K562 (cell line): ENCODE measurements at regions not wholly inside any gene's neighbourhood (a gene's known extent, or its start where the extent isn't known, plus 50 kb on each side); places are given as distances from the start of the nearest gene placed in this dataset.

Source experiments
- ATAC-seq: fragments of 200-7000 bp; cut with Tn5 transposase; 3 replicates; pipeline ENCODE4 v1.9.1; 2020; ENCODE audit warnings: moderate library complexity
- BruUV-seq: library from RNA; stranded (reverse); fragments of 400-500 nt; replicated peaks from 2 replicates; lab custom pipeline; 2021; lab: Mats Ljungman, UMichigan
- CTCF ChIA-PET: fragments of 300-600 bp; formaldehyde crosslinking; extraction: SDS; loops from one replicate; lab custom pipeline; 2021; ENCODE audit warnings: low intra/inter-chr PET ratio; lab: Yijun Ruan, JAX
- POLR2A ChIA-PET: fragments of 300-600, 350-650 bp; sonication (Branson Sonifier 250); formaldehyde crosslinking; extraction: SDS; loops from one replicate; lab custom pipeline; 2021; ENCODE audit warnings: antibody characterized with exemption, inconsistent platforms; lab: Yijun Ruan, JAX
- DNase-seq, 4 experiments: peaks; one replicate each; pipeline versions ENCODE4 v3.0.0 to v3.0.0-alpha.2; 2011 to 2018; ENCODE audit warnings: low spot score in 3 of 4, mixed read lengths in 3 of 4; ENCODE audit errors: extremely low read depth in 1 of 4
- FAIRE-seq: peaks from 2 replicates; lab custom pipeline; 2011; peaks lifted over from hg19 to GRCh38; lab: Jason Lieb, UNC
- H2AFZ ChIP-seq: 2 replicates; pipeline ENCODE4 v1.6.0; 2011; ENCODE audit warnings: low read depth, low read length, control low read depth, inconsistent platforms
- H3K27ac ChIP-seq: fragments of 200-600 bp; 3 replicates; pipeline ENCODE4 v1.8.0; 2011; ENCODE audit warnings: low read depth, mild to moderate bottlenecking, control low read depth, inconsistent platforms, low read length, moderate library complexity, mixed read lengths; ENCODE audit errors: extremely low read depth
- H3K27me3 ChIP-seq, 2 experiments: fragments of 300-600 bp in 1 of 2; 2 replicates in 1 of 2; 3 replicates in 1 of 2; pipeline versions ENCODE4 v1.6.0 to v1.8.0; 2011; ENCODE audit warnings: inconsistent platforms in 2 of 2, low read length in 2 of 2, mild to moderate bottlenecking in 1 of 2, mixed read lengths in 1 of 2, moderate library complexity in 1 of 2; ENCODE audit not compliant: control insufficient read depth in 2 of 2, insufficient read depth in 2 of 2
- H3K36me3 ChIP-seq: fragments of 300-600 bp; 3 replicates; pipeline ENCODE4 v1.8.0; 2011; ENCODE audit warnings: mild to moderate bottlenecking, low read length, inconsistent platforms; ENCODE audit not compliant: control insufficient read depth, insufficient read depth
- H3K4me1 ChIP-seq, 2 experiments: fragments of 200-600 bp in 1 of 2; replicated peaks in 1 of 2; 2 replicates in 1 of 2; 3 replicates in 1 of 2; pipeline versions ENCODE4 v1.5.1 to v1.8.0; 2011; ENCODE audit warnings: inconsistent platforms in 2 of 2, low read length in 2 of 2, mild to moderate bottlenecking in 1 of 2, mixed read lengths in 1 of 2, moderate library complexity in 1 of 2; ENCODE audit not compliant: control insufficient read depth in 2 of 2, insufficient read depth in 2 of 2
- H3K4me2 ChIP-seq: 2 replicates; pipeline ENCODE4 v1.6.1; 2011; ENCODE audit warnings: low read length, control low read depth, inconsistent platforms, mixed read lengths; ENCODE audit not compliant: insufficient read depth
- H3K4me3 ChIP-seq: fragments of 200-600 bp; sonication (generic), shearing (Covaris generic); 2 replicates; pipeline ENCODE4 v1.5.1; 2016; ENCODE audit warnings: control low read depth, inconsistent platforms
- H3K79me2 ChIP-seq: fragments of 200-600 bp; 3 replicates; pipeline ENCODE4 v1.8.0; 2011; ENCODE audit warnings: low read length, inconsistent platforms; ENCODE audit not compliant: control insufficient read depth, insufficient read depth
- H3K9ac ChIP-seq, 2 experiments: 2 replicates each; pipeline versions ENCODE4 v1.6.0 to v1.6.1; 2011; ENCODE audit warnings: low read depth in 2 of 2, low read length in 2 of 2, control low read depth in 1 of 2, inconsistent platforms in 1 of 2, mild to moderate bottlenecking in 1 of 2, mixed read lengths in 1 of 2; ENCODE audit not compliant: insufficient read depth in 1 of 2
- H3K9me1 ChIP-seq: one replicate; pipeline ENCODE4 v1.6.0; 2011; ENCODE audit warnings: inconsistent platforms, mild to moderate bottlenecking, low read length, moderate library complexity; ENCODE audit not compliant: control insufficient read depth, insufficient read depth
- H3K9me3 ChIP-seq: replicated peaks from 2 replicates; pipeline ENCODE4 v1.5.1; 2011; ENCODE audit warnings: low read depth, low read length, inconsistent platforms; ENCODE audit not compliant: control insufficient read depth, insufficient read depth
- H4K20me1 ChIP-seq: replicated peaks from 2 replicates; pipeline ENCODE4 v1.6.1; 2011; ENCODE audit warnings: low read length, inconsistent platforms, mixed read lengths; ENCODE audit not compliant: control insufficient read depth, insufficient read depth
- FOXJ3 ChIP-seq: sonication (generic); formaldehyde crosslinking; IDR thresholded peaks from 2 replicates; pipeline ENCODE4 v1.4.0; 2020; ENCODE audit warnings: mild to moderate bottlenecking, missing genetic modification reagents
- HDGF ChIP-seq: fragments of 450-650 bp; IDR thresholded peaks from 2 replicates; pipeline ENCODE4 v1.6.1; 2016
- KHSRP ChIP-seq: fragments of 450-650 bp; IDR thresholded peaks from 2 replicates; pipeline ENCODE4 v1.6.1; 2017
- SREBF2 ChIP-seq: sonication (generic); formaldehyde crosslinking; IDR thresholded peaks from 2 replicates; pipeline ENCODE4 v1.4.0; 2020; ENCODE audit warnings: mild to moderate bottlenecking, missing genetic modification reagents
- TAF7 ChIP-seq: fragments of 450-650 bp; IDR thresholded peaks from 2 replicates; pipeline ENCODE4 v1.6.1; 2016; ENCODE audit warnings: missing genetic modification characterization, missing compliant biosample characterization
- XRCC5 ChIP-seq: fragments of 200-400 bp; formaldehyde crosslinking; IDR thresholded peaks from 2 replicates; pipeline ENCODE4 v1.6.1; 2017; ENCODE audit warnings: low read depth, mild to moderate bottlenecking, low read length
- ZFP30 ChIP-seq: fragments of 250-450 bp; sonication (Bioruptor Pico); IDR thresholded peaks from 2 replicates; pipeline ENCODE4 v1.8.0; 2022; ENCODE audit warnings: moderate library complexity, mild to moderate bottlenecking, inconsistent platforms, borderline replicate concordance
- ZKSCAN1 ChIP-seq: fragments of 150-350 bp; IDR thresholded peaks from 2 replicates; pipeline ENCODE4 v1.6.1; 2016; ENCODE audit warnings: low read depth, low read length
- ZNF23 ChIP-seq: fragments of 250-450 bp; sonication (Bioruptor Pico); IDR thresholded peaks from 2 replicates; pipeline ENCODE4 v1.4.0; 2020; ENCODE audit warnings: mild to moderate bottlenecking
- WGBS: fragments of 100-300 bp; shearing (Covaris generic); methylation state at CpG from one replicate; pipeline ENCODE4 v1.1.6; 2016; ENCODE audit warnings: low coverage, mixed read lengths; ENCODE audit not compliant: insufficient coverage; ENCODE audit errors: missing lambda C conversion rate; 5-methylcytosine and 5-hydroxymethylcytosine counted together
- in situ Hi-C: fragments of 300-500 bp; cut with MboI; formaldehyde crosslinking; loops from 4 replicates; pipeline ENCODE4 v1.15.0; 2018; ENCODE audit warnings: inconsistent platforms, mixed read lengths
- intact Hi-C: fragments of 100-400 bp; cut with micrococcal nuclease; formaldehyde crosslinking; loops from 2 replicates; pipeline ENCODE4 v1.14.2; 2022
- TF ChIP-seq, protein P1 (sequence below), 2 experiments: fragments of 250-450 bp in 1 of 2; fragments of 450-650 bp in 1 of 2; sonication (Bioruptor Pico) in 1 of 2; IDR thresholded peaks; 2 replicates each; pipeline versions ENCODE4 v1.6.1 to v1.8.0; 2016 to 2021; ENCODE audit warnings: mild to moderate bottlenecking in 2 of 2, moderate library complexity in 2 of 2, missing compliant biosample characterization in 1 of 2, missing genetic modification characterization in 1 of 2
- TF ChIP-seq, protein P2 (sequence below): sonication (generic); formaldehyde crosslinking; IDR thresholded peaks from 2 replicates; pipeline ENCODE4 v1.9.0; 2022; ENCODE audit warnings: mild to moderate bottlenecking, missing genetic modification reagents
- TF ChIP-seq, protein P3 (sequence below): fragments of 200-800 bp; sonication (Bioruptor generic); IDR thresholded peaks from 2 replicates; pipeline ENCODE4 v1.6.1; 2016; ENCODE audit warnings: missing genetic modification characterization, missing compliant biosample characterization
- TF ChIP-seq, protein P4 (sequence below): fragments of 250-450 bp; sonication (Bioruptor Pico); IDR thresholded peaks from 2 replicates; pipeline ENCODE4 v1.8.0; 2022; ENCODE audit warnings: inconsistent platforms, mild to moderate bottlenecking, moderate library complexity, borderline replicate concordance
- TF ChIP-seq, protein P5 (sequence below): IDR thresholded peaks from 2 replicates; pipeline ENCODE4 v1.6.1; 2012; ENCODE audit warnings: low read depth, low read length, improper control_type of control experiment, borderline replicate concordance

DNA sequence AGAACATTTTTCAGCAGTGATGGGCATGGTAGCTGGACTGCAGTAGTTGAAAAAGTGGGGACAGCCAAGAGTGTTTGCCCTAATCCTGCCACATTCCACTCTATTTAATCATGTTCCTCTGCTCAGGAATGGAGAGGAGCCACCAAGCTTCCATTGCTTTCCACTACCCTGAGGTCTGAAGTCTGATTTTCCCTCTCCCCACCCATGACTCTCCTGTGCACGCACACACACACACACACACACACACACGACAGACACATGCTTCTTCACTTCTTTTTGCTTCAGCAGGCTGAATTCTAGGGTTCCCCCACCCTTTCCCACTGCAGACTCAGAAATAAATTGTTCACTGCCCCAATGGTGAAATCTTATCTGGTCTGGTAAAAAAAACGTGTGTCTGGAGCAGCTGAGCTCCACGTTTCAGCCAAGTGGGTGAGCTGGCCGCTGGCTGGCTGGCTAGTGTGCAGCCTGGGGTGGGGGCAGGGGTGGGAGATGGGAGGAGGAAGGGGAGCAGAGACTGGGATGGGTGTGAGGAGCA is 142.7 kb upstream of the NALF2 start:
- intact Hi-C loops: no loop called here
- H2AFZ ChIP-seq: no peak overlapping the region
- no peaks in the 10 kb centered on the region for H4K20me1 ChIP-seq
- H3K4me1 ChIP-seq: no peaks in the 10 kb centered on the region
- H3K9me1 ChIP-seq: no peaks in the 10 kb centered on the region
- ATAC-seq (no peak), DNase-seq (no peak), FAIRE-seq (no peak)
- WGBS: 0% methylated on average over 5 of the region's 5 CpGs
- in situ Hi-C loops: no loop called here
- CTCF ChIA-PET: no interaction called here
- TF ChIP-seq HDGF: no peak
- TF ChIP-seq, protein P1, sequence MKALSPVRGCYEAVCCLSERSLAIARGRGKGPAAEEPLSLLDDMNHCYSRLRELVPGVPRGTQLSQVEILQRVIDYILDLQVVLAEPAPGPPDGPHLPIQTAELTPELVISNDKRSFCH (CRISPR knock-in tag; IDR thresholded peaks at IDR 0.05): no peak
- TF ChIP-seq, protein P1 (tag; IDR thresholded peaks at IDR 0.05): no peak
- TF ChIP-seq KHSRP: no peak
- TF ChIP-seq, protein P2, sequence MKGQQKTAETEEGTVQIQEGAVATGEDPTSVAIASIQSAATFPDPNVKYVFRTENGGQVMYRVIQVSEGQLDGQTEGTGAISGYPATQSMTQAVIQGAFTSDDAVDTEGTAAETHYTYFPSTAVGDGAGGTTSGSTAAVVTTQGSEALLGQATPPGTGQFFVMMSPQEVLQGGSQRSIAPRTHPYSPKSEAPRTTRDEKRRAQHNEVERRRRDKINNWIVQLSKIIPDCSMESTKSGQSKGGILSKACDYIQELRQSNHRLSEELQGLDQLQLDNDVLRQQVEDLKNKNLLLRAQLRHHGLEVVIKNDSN (CRISPR knock-in tag): no peak
- no peak for TF ChIP-seq SREBF2
- TF ChIP-seq, protein P3, sequence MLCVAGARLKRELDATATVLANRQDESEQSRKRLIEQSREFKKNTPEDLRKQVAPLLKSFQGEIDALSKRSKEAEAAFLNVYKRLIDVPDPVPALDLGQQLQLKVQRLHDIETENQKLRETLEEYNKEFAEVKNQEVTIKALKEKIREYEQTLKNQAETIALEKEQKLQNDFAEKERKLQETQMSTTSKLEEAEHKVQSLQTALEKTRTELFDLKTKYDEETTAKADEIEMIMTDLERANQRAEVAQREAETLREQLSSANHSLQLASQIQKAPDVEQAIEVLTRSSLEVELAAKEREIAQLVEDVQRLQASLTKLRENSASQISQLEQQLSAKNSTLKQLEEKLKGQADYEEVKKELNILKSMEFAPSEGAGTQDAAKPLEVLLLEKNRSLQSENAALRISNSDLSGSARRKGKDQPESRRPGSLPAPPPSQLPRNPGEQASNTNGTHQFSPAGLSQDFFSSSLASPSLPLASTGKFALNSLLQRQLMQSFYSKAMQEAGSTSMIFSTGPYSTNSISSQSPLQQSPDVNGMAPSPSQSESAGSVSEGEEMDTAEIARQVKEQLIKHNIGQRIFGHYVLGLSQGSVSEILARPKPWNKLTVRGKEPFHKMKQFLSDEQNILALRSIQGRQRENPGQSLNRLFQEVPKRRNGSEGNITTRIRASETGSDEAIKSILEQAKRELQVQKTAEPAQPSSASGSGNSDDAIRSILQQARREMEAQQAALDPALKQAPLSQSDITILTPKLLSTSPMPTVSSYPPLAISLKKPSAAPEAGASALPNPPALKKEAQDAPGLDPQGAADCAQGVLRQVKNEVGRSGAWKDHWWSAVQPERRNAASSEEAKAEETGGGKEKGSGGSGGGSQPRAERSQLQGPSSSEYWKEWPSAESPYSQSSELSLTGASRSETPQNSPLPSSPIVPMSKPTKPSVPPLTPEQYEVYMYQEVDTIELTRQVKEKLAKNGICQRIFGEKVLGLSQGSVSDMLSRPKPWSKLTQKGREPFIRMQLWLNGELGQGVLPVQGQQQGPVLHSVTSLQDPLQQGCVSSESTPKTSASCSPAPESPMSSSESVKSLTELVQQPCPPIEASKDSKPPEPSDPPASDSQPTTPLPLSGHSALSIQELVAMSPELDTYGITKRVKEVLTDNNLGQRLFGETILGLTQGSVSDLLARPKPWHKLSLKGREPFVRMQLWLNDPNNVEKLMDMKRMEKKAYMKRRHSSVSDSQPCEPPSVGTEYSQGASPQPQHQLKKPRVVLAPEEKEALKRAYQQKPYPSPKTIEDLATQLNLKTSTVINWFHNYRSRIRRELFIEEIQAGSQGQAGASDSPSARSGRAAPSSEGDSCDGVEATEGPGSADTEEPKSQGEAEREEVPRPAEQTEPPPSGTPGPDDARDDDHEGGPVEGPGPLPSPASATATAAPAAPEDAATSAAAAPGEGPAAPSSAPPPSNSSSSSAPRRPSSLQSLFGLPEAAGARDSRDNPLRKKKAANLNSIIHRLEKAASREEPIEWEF (CRISPR knock-in tag): no peak
- no peak for TF ChIP-seq TAF7 (tag)
- no peak for TF ChIP-seq ZKSCAN1
- no peak for TF ChIP-seq FOXJ3 (CRISPR knock-in tag)
- TF ChIP-seq XRCC5: no peak
- TF ChIP-seq ZFP30 (CRISPR knock-in tag): no peak
- TF ChIP-seq, protein P4, sequence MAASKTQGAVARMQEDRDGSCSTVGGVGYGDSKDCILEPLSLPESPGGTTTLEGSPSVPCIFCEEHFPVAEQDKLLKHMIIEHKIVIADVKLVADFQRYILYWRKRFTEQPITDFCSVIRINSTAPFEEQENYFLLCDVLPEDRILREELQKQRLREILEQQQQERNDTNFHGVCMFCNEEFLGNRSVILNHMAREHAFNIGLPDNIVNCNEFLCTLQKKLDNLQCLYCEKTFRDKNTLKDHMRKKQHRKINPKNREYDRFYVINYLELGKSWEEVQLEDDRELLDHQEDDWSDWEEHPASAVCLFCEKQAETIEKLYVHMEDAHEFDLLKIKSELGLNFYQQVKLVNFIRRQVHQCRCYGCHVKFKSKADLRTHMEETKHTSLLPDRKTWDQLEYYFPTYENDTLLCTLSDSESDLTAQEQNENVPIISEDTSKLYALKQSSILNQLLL (CRISPR knock-in tag): no peak
- TF ChIP-seq, protein P5, sequence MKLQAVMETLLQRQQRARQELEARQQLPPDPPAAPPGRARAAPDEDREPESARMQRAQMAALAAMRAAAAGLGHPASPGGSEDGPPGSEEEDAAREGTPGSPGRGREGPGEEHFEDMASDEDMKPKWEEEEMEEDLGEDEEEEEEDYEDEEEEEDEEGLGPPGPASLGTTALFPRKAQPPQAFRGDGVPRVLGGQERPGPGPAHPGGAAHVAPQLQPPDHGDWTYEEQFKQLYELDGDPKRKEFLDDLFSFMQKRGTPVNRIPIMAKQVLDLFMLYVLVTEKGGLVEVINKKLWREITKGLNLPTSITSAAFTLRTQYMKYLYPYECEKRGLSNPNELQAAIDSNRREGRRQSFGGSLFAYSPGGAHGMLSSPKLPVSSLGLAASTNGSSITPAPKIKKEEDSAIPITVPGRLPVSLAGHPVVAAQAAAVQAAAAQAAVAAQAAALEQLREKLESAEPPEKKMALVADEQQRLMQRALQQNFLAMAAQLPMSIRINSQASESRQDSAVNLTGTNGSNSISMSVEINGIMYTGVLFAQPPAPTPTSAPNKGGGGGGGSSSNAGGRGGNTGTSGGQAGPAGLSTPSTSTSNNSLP: no peak
- no peak for TF ChIP-seq ZNF23
- H3K27ac ChIP-seq: no peak overlapping the region
- H3K9ac ChIP-seq: no peak overlapping the region
- H3K4me3 ChIP-seq: no peak overlapping the region
- no peaks in the 10 kb centered on the region for H3K27me3 ChIP-seq
- H3K4me2 ChIP-seq: no peak overlapping the region
- POLR2A ChIA-PET: no interaction called here
- H3K9me3 ChIP-seq: no peaks in the 10 kb centered on the region
- H3K36me3 ChIP-seq: no peaks in the 10 kb centered on the region
- no TSS peak for BruUV-seq
- no peaks in the 10 kb centered on the region for H3K79me2 ChIP-seq
